GF-D8 (cell line): ENCODE measurements at regions not wholly inside any gene's neighbourhood (a gene's known extent, or its start where the extent isn't known, plus 50 kb on each side); places are given as distances from the start of the nearest gene placed in this dataset.

Experiments used
- DNase-seq: peaks from one replicate; lab custom pipeline; 2025; lab: John Stamatoyannopoulos, UW

GRCh38 chr3:193754719-193755118 lies 161.7 kb downstream of the OPA1 start:
- DNase-seq = no peak

GRCh38 chr3:193756536-193756935 lies 163.5 kb downstream of the OPA1 start:
- DNase-seq = no peak

GRCh38 chr3:193757457-193757856 lies 164.4 kb downstream of the OPA1 start:
- DNase-seq = no peak

GRCh38 chr3:193761969-193762368 lies 169.0 kb downstream of the OPA1 start:
- no peak for DNase-seq

GRCh38 chr3:193762657-193763056 lies 169.6 kb downstream of the OPA1 start:
- no peak for DNase-seq

- DNase-seq = no peak
Measured at GRCh38 chr3:193764959-193765358, 172.0 kb downstream of the OPA1 start.

- DNase-seq = no peak
Measured at GRCh38 chr3:193767353-193768069, 174.5 kb downstream of the OPA1 start.

- DNase-seq = no peak
Measured at GRCh38 chr3:193768070-193768394, 175.0 kb downstream of the OPA1 start.

GRCh38 chr3:193769437-193769836 lies 176.4 kb downstream of the OPA1 start:
- no peak for DNase-seq

- no peak for DNase-seq
Measured at GRCh38 chr3:193771011-193771652, 178.1 kb downstream of the OPA1 start.

GRCh38 chr3:193771653-193772421 lies 178.8 kb downstream of the OPA1 start:
- no peak for DNase-seq

GRCh38 chr3:193772422-193772763 lies 179.4 kb downstream of the OPA1 start:
- no peak for DNase-seq

GRCh38 chr3:193773266-193774220 lies 180.5 kb downstream of the OPA1 start:
- DNase-seq = no peak

- no peak for DNase-seq
Measured at GRCh38 chr3:193774272-193774915, 181.4 kb downstream of the OPA1 start.

GRCh38 chr3:193774916-193775285 lies 181.9 kb downstream of the OPA1 start:
- no peak for DNase-seq

- DNase-seq = no peak
Measured at GRCh38 chr3:193775421-193776077, 182.5 kb downstream of the OPA1 start.

- no peak for DNase-seq
Measured at GRCh38 chr3:193776626-193777358, 183.8 kb downstream of the OPA1 start.

- DNase-seq = no peak
Measured at GRCh38 chr3:193777524-193777923, 184.5 kb downstream of the OPA1 start.

GRCh38 chr3:193778676-193779075 lies 185.7 kb downstream of the OPA1 start:
- DNase-seq = no peak

GRCh38 chr3:193779933-193780332 lies 186.9 kb downstream of the OPA1 start:
- DNase-seq = no peak
